ENCODE measurements at regions not wholly inside any gene's neighbourhood (a gene's known extent, or its start where the extent isn't known, plus 50 kb on each side); places are given as distances from the start of the nearest gene placed in this dataset.

DNA sequence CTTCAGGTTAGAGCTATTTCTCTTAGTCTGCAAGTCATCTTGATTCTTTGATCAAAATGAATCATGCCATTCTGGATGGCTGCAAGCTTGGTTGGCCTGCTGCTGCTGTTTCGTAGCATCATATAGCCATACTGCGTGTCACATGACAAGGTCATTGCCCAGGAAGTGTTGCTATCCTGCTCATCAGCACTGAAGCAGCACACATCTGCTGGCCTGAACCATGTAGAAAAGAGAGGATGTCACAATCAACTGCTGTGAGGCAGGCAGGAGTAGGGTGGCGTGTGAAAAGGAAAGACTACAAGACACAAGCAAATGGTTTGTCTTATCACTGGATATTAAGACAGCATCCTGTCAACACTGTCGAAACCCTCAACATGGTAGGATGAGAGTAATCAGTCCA, 376.7 kb upstream of the RORB start:
- Histone ChIP-seq H3K4me2 (no peak overlapping the region), H3K36me3 (peaks cover 0 to 4% (median 0%) of the 10 kb centered on the region in 11 experiments; a peak in 1 of 22 replicates), H3K27ac (no peak overlapping the region), H3K4me3 (no peak overlapping the region), H3K9ac (no peak overlapping the region), H3K9me3 (replicated peaks in 1 of 11) (no peaks in the 10 kb centered on the region), H4K20me1 (no peaks in the 10 kb centered on the region), H3K4me1 (peaks cover 0 to 3% (median 0%) of the 10 kb centered on the region in 10 experiments; a peak in 6 of 20 replicates), H3K27me3 (peaks cover 0 to 5% (median 4%) of the 10 kb centered on the region in 11 experiments; a peak in 7 of 22 replicates)
- peak in 1 of 11 experiments; percentile 40; a peak in 1 of 22 replicates for TF ChIP-seq Cebpa-rat (IDR thresholded peaks at IDR 0.05)

DNA sequence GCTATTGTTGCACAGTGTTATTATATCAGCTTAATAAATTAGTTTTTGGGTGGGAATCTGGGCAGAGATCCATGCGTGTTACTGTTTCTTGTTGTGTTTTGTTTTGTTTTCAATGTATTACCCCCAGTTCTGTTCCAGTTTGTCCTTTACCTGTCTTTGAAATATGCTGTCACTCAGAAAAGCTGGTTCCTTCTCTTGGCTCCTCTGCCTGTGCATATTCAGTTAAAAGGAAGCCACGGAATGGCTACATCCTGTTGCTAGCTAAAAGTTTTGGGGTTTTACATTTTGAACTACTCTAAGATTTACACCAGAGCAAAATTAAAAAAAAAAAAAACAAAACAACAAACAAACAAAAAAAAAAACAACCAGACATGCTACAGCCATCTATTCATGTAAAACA, 374.9 kb upstream of the RORB start:
- Histone ChIP-seq H3K4me2 (no peak overlapping the region), H3K4me1 (peaks cover 0 to 12% (median 6%) of the 10 kb centered on the region in 10 experiments; a peak in 9 of 20 replicates), H3K4me3 (no peak overlapping the region), H3K9ac (no peak overlapping the region), H3K9me3 (replicated peaks in 1 of 11) (no peaks in the 10 kb centered on the region), H3K27me3 (peaks cover 0 to 12% (median 7%) of the 10 kb centered on the region in 11 experiments; a peak in 8 of 22 replicates), H3K36me3 (peaks cover 0 to 4% (median 0%) of the 10 kb centered on the region in 11 experiments; a peak in 1 of 22 replicates), H3K27ac (no peak overlapping the region), H4K20me1 (no peaks in the 10 kb centered on the region)
- TF ChIP-seq Cebpa-rat (IDR thresholded peaks at IDR 0.05) = no peak

DNA sequence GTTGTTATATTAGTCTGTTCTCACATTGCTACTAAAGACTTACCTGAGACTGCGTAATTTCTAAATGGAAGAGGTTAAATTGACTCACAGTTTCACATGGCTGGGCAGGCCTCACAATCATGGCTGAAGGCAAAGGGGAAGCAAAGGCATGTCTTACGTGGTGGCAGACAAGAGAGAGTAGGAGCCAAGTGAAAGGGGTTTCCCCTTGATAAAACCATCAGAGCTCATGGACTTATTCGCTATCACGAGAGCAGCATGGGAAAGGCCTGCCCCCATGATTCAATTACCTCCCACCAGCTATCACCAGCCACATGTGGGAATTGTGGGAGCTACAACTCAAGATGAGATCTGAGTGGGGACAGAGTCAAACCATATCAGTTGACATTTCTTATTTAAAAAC, 374.5 kb upstream of the RORB start:
- H3K36me3 ChIP-seq = peaks cover 0 to 4% (median 0%) of the 10 kb centered on the region in 11 experiments; a peak in 1 of 22 replicates
- H3K9ac ChIP-seq = no peak overlapping the region
- H3K27ac ChIP-seq = no peak overlapping the region
- H3K4me2 ChIP-seq = no peak overlapping the region
- peaks cover 0 to 12% (median 7%) of the 10 kb centered on the region in 11 experiments; a peak in 8 of 22 replicates for H3K27me3 ChIP-seq
- no peaks in the 10 kb centered on the region for H3K9me3 ChIP-seq (replicated peaks in 1 of 11)
- TF ChIP-seq Cebpa-rat (IDR thresholded peaks at IDR 0.05) = no peak
- H3K4me3 ChIP-seq = no peak overlapping the region
- H4K20me1 ChIP-seq = no peaks in the 10 kb centered on the region
- H3K4me1 ChIP-seq = peaks cover 0 to 12% (median 6%) of the 10 kb centered on the region in 10 experiments; a peak in 9 of 20 replicates

DNA sequence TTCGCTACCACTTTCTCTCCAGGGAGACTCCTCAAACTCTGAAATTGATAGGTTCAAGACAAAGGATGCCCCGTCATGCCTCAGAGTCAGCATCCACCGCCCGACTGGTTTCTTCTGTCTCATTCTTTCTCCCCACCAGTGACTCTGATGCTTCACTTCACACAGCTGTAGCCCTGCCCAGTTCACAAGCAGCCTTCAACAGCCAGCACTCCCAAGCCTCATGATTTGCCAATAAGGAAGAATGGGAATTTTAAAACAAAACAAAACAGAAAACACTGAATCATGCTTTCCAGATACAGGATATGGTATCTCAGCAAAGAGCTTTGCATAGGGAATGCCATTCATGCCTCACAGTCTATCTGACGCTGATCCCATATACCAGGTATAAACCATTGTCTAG, 371.2 kb upstream of the RORB start:
- Histone ChIP-seq H4K20me1 (no peaks in the 10 kb centered on the region), H3K4me2 (peak overlapping the region in 7 of 11 experiments; percentile 3 to 51 (median 43); a peak in 12 of 22 replicates), H3K4me1 (peaks cover 0 to 17% (median 6%) of the 10 kb centered on the region in 10 experiments; a peak in 9 of 20 replicates), H3K9me3 (replicated peaks in 1 of 11) (0 out of 22 replicates have a peak, but pooled peaks cover 0 to 5% (median 0%) of the 10 kb centered on the region in 11 experiments), H3K27ac (no peak overlapping the region), H3K27me3 (peaks cover 0 to 12% (median 7%) of the 10 kb centered on the region in 11 experiments; a peak in 8 of 22 replicates), H3K36me3 (peaks cover 0 to 4% (median 0%) of the 10 kb centered on the region in 11 experiments; a peak in 2 of 22 replicates), H3K4me3 (no peak overlapping the region), H3K9ac (no peak overlapping the region)
- TF ChIP-seq Cebpa-rat (IDR thresholded peaks at IDR 0.05) = no peak

- H3K27ac ChIP-seq = no peak overlapping the region
- H3K4me1 ChIP-seq = peaks cover 0 to 4% (median 0%) of the 10 kb centered on the region in 10 experiments; a peak in 2 of 20 replicates
- TF ChIP-seq Cebpa-rat (IDR thresholded peaks at IDR 0.05) = no peak
- no peaks in the 10 kb centered on the region for H3K27me3 ChIP-seq
- H3K4me2 ChIP-seq = no peak overlapping the region
- peaks cover 0 to 8% (median 0%) of the 10 kb centered on the region in 11 experiments; a peak in 3 of 22 replicates for H3K36me3 ChIP-seq
- no peak overlapping the region for H3K9ac ChIP-seq
- no peaks in the 10 kb centered on the region for H4K20me1 ChIP-seq
- H3K4me3 ChIP-seq = no peak overlapping the region
- peaks cover 0 to 7% (median 4%) of the 10 kb centered on the region in 11 experiments; a peak in 6 of 22 replicates for H3K9me3 ChIP-seq (replicated peaks in 1 of 11)
Measured at GRCh38 chr9:74132986-74133385, 364.1 kb upstream of the RORB start.

DNA sequence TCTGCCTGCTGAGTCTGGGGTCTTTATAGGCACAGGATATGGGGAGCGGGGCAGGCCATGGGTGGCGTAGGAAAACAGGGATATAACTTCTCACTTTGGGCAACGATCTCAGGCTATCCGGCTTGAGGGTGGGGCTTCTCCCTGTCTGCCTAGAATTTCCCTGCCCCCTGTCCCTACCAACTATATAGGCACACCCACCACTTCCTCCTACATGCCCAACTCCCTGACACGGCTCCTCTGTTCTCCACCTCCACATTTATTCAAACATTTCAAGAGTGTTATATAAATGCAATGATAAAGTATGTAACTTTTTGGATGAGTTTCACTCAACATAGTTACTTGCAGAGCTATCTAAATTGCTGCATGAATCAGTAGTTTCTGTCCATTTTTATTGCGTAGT, 363.2 kb upstream of the RORB start:
- H3K27me3 ChIP-seq = no peaks in the 10 kb centered on the region
- H3K27ac ChIP-seq = no peak overlapping the region
- H3K4me1 ChIP-seq = 0 out of 20 replicates have a peak, but pooled peaks cover 0 to 4% (median 0%) of the 10 kb centered on the region in 10 experiments
- no peaks in the 10 kb centered on the region for H4K20me1 ChIP-seq
- H3K4me3 ChIP-seq = no peak overlapping the region
- peaks cover 0 to 7% (median 4%) of the 10 kb centered on the region in 11 experiments; a peak in 6 of 22 replicates for H3K9me3 ChIP-seq (replicated peaks in 1 of 11)
- H3K9ac ChIP-seq = no peak overlapping the region
- no peak for TF ChIP-seq Cebpa-rat (IDR thresholded peaks at IDR 0.05)
- H3K36me3 ChIP-seq = peaks cover 0 to 8% (median 0%) of the 10 kb centered on the region in 11 experiments; a peak in 3 of 22 replicates
- H3K4me2 ChIP-seq = no peak overlapping the region

GRCh38 chr9:74138182-74138581, 359.0 kb upstream of the RORB start:
- Histone ChIP-seq H4K20me1 (no peaks in the 10 kb centered on the region), H3K27ac (no peak overlapping the region), H3K9me3 (replicated peaks in 1 of 11) (peaks cover 0 to 16% (median 8%) of the 10 kb centered on the region in 11 experiments; a peak in 9 of 22 replicates), H3K4me1 (no peaks in the 10 kb centered on the region), H3K27me3 (no peaks in the 10 kb centered on the region), H3K4me2 (no peak overlapping the region), H3K36me3 (peaks cover 0 to 12% (median 0%) of the 10 kb centered on the region in 11 experiments; a peak in 5 of 22 replicates), H3K4me3 (no peak overlapping the region), H3K9ac (no peak overlapping the region)
- no peak for TF ChIP-seq Cebpa-rat (IDR thresholded peaks at IDR 0.05)

- no peak overlapping the region for H3K4me2 ChIP-seq
- H3K36me3 ChIP-seq = peaks cover 0 to 6% (median 0%) of the 10 kb centered on the region in 11 experiments; a peak in 4 of 22 replicates
- H3K27ac ChIP-seq = no peak overlapping the region
- no peaks in the 10 kb centered on the region for H3K4me1 ChIP-seq
- peaks cover 0 to 11% (median 6%) of the 10 kb centered on the region in 11 experiments; a peak in 7 of 22 replicates for H3K9me3 ChIP-seq (replicated peaks in 1 of 11)
- H4K20me1 ChIP-seq = no peaks in the 10 kb centered on the region
- H3K27me3 ChIP-seq = no peaks in the 10 kb centered on the region
- no peak overlapping the region for H3K4me3 ChIP-seq
- TF ChIP-seq Cebpa-rat (IDR thresholded peaks at IDR 0.05) = no peak
- no peak overlapping the region for H3K9ac ChIP-seq
Measured at GRCh38 chr9:74140141-74140540, 357.0 kb upstream of the RORB start.

- H4K20me1 ChIP-seq = no peaks in the 10 kb centered on the region
- no peaks in the 10 kb centered on the region for H3K27me3 ChIP-seq
- no peak overlapping the region for H3K4me3 ChIP-seq
- no peaks in the 10 kb centered on the region; a peak in 1 of 20 replicates for H3K4me1 ChIP-seq
- H3K9me3 ChIP-seq (replicated peaks in 1 of 11) = peaks cover 0 to 4% (median 2%) of the 10 kb centered on the region in 11 experiments; a peak in 6 of 22 replicates
- no peak overlapping the region for H3K27ac ChIP-seq
- no peak for TF ChIP-seq Cebpa-rat (IDR thresholded peaks at IDR 0.05)
- H3K36me3 ChIP-seq = peaks cover 0 to 9% (median 0%) of the 10 kb centered on the region in 11 experiments; a peak in 4 of 22 replicates
- no peak overlapping the region for H3K4me2 ChIP-seq
- H3K9ac ChIP-seq = no peak overlapping the region
Measured at GRCh38 chr9:74147906-74148305, 349.2 kb upstream of the RORB start.

Data from BLaER1 treated with 17β-estradiol and CSF1 and Interleukin-3, amounts not matched to agents 10 nM and 100 nM (cell line).